Muscle layer of colon (tissue), 2 donors: ENCODE measurements at regions not wholly inside any gene's neighbourhood (a gene's known extent, or its start where the extent isn't known, plus 50 kb on each side); places are given as distances from the start of the nearest gene placed in this dataset.

Source experiments
- H3K27ac ChIP-seq: one replicate; pipeline ENCODE4 v1.7.0; 2013; ENCODE audit warnings: low read depth, mild to moderate bottlenecking, low read length, moderate library complexity
- H3K27me3 ChIP-seq, 2 donors: one replicate each; pipeline ENCODE4 v1.7.0; 2013; ENCODE audit warnings: low read length in 2 of 2, mild to moderate bottlenecking in 2 of 2; ENCODE audit not compliant: insufficient read depth in 2 of 2, control insufficient read depth in 1 of 2
- H3K36me3 ChIP-seq: one replicate; pipeline ENCODE4 v1.7.0; 2013; ENCODE audit warnings: mild to moderate bottlenecking, low read length; ENCODE audit not compliant: insufficient read depth
- H3K4me1 ChIP-seq: one replicate; pipeline ENCODE4 v1.7.0; 2013; ENCODE audit warnings: mild to moderate bottlenecking, low read length; ENCODE audit not compliant: insufficient read depth
- H3K4me3 ChIP-seq, 2 donors: one replicate each; pipeline ENCODE4 v1.7.0; 2013; ENCODE audit warnings: low read length in 2 of 2, low read depth in 1 of 2, mild to moderate bottlenecking in 1 of 2, moderate library complexity in 1 of 2
- H3K9ac ChIP-seq: one replicate; pipeline ENCODE4 v1.7.0; 2013; ENCODE audit warnings: low read length
- H3K9me3 ChIP-seq: one replicate; pipeline ENCODE4 v1.7.0; 2013; ENCODE audit warnings: mild to moderate bottlenecking, low read length
- donor health status: abdominal sarcoma.
- donor health status: Adenocarcinoma of cecum.

DNA sequence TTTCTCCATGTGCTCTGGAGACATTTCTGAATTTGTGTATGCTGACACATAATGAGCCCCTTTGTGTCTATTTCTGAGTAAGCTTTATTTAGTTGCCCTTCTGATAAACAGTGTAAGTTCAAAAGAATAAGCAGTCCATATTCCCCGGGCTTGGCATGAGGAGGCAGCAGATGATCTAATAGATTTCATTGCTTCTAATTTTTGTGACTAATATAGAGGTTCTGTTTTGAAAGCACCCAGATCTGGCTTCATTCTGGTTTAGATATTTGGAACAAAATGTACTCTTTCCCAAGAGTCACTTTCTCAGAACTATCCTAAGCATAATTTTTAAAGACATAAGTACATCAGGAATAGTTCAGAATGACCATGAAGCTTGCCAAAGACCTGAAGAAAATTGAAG, 290.9 kb downstream of the BTG1 start:
- H3K9me3 ChIP-seq = no peaks in the 10 kb centered on the region
- H3K4me3 ChIP-seq = no peak overlapping the region
- no peaks in the 10 kb centered on the region for H3K27me3 ChIP-seq
- no peak overlapping the region for H3K9ac ChIP-seq
- H3K4me1 ChIP-seq = no peaks in the 10 kb centered on the region
- no peak overlapping the region for H3K27ac ChIP-seq
- H3K36me3 ChIP-seq = no peaks in the 10 kb centered on the region

DNA sequence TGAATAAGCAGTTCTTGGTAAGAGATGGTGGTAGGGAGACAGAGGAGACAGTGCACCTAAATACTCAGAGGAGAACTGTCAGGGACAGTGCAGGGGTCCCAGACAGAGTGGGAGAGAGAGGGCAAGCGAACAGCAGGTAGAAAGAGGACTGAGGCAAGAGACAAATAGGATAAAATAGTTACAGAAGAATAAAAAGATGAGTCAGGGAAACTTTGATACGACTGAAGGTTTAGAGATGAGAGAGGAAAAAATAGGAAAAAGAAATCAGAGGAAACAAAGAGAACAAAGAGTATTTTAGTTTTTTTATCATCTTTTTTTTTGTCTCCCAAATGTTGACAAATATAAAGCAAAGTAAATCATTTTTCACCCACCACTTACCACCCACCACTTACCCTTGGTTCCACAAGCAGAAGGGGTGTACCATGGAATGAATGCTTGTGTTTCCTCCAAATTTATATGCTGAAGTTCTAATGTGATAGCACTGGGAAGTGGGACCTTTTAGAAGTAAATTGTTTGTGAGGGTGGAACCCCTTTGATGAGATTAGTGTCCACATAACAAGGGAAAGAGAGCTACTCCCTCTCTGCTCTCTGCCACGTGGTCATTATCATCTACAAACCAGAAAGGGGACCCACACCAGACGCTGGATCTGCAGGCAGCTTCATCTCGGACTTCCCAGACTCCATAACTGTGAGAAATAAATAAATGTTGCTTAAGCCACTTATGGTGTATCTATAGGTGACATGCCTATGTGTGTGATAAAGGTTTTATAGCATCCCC, 292.1 kb downstream of the BTG1 start:
- Histone ChIP-seq H3K9ac (no peak overlapping the region), H3K27ac (no peak overlapping the region), H3K4me3 (no peak overlapping the region), H3K4me1 (no peaks in the 10 kb centered on the region), H3K9me3 (no peaks in the 10 kb centered on the region), H3K27me3 (no peaks in the 10 kb centered on the region), H3K36me3 (no peaks in the 10 kb centered on the region)

DNA sequence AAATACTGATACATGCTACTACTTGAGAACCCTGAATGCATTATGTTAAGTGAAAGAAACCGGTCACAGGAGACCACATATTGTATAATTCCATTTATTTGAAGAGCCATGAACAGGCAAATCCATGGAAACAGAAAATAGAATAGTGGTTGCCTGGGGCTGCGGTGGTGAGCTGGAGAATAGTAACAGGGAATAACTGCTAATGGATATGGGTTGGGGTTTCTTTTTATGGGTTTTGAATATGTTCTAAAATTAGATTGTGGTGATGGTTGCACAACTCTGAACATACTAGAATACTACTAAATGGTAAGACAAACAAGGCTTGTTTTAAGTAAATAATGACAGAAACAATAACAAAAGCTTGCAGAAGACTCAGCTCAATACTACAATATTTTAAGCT, 293.0 kb downstream of the BTG1 start:
- Histone ChIP-seq H3K27me3 (no peaks in the 10 kb centered on the region), H3K9ac (no peak overlapping the region), H3K9me3 (no peaks in the 10 kb centered on the region), H3K36me3 (no peaks in the 10 kb centered on the region), H3K4me1 (no peaks in the 10 kb centered on the region), H3K4me3 (no peak overlapping the region), H3K27ac (no peak overlapping the region)

DNA sequence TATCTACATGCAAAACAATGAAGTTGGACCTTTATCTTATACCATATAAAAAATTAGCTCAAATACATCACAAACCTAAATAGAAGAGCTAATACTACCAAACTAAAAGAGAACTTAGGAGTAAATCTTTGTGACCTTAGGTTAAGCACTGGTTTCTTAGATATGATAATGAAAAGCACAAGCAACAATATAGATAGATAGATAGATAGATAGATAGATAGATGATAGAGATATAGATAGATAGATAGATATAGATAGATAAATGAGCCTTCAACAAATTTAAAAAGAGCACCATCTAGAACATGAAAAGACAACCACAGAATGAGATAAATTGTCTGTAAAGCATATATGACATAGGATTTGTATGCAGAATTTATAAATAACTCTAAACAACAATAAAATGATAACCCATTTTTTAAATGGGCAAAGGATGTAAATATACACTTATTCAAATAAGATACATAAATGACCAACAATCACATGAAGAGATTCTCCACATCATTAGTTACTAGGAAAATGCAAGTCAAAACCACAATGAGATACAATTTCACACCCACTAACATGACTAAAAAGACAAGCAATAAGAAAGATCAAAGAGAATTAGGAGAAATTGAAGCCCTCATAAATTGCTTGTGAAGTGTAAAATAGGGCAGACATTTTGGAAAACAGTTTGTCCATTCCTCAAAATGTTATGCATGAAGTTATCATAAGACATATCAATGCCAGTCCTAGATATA, 293.7 kb downstream of the BTG1 start:
- no peaks in the 10 kb centered on the region for H3K36me3 ChIP-seq
- no peak overlapping the region for H3K4me3 ChIP-seq
- H3K9me3 ChIP-seq = no peaks in the 10 kb centered on the region
- H3K27ac ChIP-seq = no peak overlapping the region
- H3K4me1 ChIP-seq = no peaks in the 10 kb centered on the region
- H3K27me3 ChIP-seq = no peaks in the 10 kb centered on the region
- no peak overlapping the region for H3K9ac ChIP-seq

DNA sequence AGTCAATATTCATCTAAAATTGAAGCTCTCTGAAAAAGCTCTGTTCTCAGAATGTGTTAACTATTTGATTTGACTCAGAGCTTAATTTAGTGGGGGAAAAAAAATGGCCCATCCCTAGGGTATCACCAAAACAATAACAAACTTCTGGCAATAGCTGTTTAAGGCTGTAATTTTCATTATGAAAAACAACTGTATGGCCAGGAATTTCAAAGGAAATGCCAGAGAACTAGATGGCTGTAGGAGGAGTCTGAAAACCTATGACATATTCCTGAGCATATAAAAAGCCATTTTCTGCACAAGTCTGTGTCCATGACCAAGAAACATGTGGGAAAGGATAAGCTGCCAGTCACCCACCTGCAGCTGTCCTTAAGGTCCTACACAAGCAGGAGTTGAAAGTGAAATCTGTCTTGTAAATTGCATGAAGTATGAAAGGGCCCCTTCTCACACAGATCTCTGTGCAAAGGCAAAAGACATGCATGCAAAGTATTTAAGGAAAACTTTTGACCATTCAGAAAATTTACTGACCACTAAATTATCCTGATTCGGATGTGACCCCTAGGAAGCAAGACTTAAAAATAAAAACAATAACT, 299.1 kb downstream of the BTG1 start:
- Histone ChIP-seq H3K4me1 (no peaks in the 10 kb centered on the region), H3K4me3 (no peak overlapping the region), H3K27me3 (no peaks in the 10 kb centered on the region), H3K9ac (no peak overlapping the region), H3K36me3 (no peaks in the 10 kb centered on the region), H3K9me3 (no peaks in the 10 kb centered on the region), H3K27ac (no peak overlapping the region)

DNA sequence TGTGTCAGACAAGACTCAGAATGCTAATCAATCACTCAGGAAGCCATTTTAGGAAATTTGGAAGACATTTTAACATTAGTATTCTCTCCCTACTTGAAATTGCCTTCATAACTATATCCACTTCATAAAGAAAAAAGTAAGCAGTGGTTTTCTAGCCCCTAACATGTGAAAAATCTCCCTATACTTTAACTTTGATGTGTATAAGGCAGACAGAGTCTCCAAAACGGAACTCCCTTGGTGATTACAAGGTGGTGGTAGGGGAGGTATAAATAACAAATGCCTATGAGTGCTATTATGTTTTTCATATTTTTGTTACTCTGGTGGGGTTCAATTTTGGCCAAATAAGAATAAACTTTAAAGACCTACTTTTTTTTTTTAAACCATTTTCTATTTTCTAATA, 300.3 kb downstream of the BTG1 start:
- no peaks in the 10 kb centered on the region for H3K4me1 ChIP-seq
- no peak overlapping the region for H3K9ac ChIP-seq
- no peaks in the 10 kb centered on the region for H3K36me3 ChIP-seq
- no peak overlapping the region for H3K27ac ChIP-seq
- H3K27me3 ChIP-seq = no peaks in the 10 kb centered on the region
- H3K9me3 ChIP-seq = no peaks in the 10 kb centered on the region
- no peak overlapping the region for H3K4me3 ChIP-seq

DNA sequence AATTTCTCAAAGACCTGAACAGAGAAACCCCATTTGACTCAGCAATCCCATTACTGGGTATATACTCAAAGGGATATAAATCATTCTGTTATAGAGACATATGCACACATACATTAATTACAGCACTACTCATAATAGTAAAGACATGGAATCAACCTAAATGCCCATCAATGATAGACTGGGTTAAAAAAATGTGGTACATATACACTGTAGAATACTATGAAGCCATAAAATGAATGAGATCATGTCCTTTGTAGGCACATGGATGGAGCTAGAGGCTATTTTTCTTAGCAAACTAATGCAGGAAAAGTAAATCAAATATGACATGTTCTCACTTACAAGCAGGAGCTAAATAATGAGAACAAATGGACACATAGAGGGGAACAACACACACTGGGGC, 303.8 kb downstream of the BTG1 start:
- Histone ChIP-seq H3K27ac (no peak overlapping the region), H3K4me3 (no peak overlapping the region), H3K27me3 (no peaks in the 10 kb centered on the region), H3K36me3 (no peaks in the 10 kb centered on the region), H3K9ac (no peak overlapping the region), H3K9me3 (no peaks in the 10 kb centered on the region), H3K4me1 (no peaks in the 10 kb centered on the region)

DNA sequence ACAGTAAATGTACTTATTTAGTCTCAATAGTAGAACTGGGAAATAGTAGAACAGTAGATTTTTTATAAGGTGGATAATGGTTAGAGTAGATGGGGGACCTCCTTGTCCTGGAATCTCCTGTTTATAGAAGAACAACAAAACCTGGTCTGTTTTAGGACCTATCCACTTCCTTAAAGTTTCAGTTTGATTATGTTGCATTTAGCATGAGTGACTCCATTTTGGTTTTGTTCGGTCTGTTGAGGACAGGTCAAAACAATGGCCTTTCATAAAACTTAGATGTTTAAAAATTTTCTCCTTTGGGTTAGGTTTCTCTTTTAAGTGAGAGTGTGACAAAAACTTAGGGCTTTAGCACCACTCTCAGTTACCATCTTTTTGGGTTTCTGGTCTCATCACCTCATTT, 308.9 kb downstream of the BTG1 start:
- Histone ChIP-seq H3K4me3 (no peak overlapping the region), H3K27ac (no peak overlapping the region), H3K36me3 (no peaks in the 10 kb centered on the region), H3K27me3 (no peaks in the 10 kb centered on the region), H3K4me1 (no peaks in the 10 kb centered on the region), H3K9me3 (no peaks in the 10 kb centered on the region), H3K9ac (no peak overlapping the region)

DNA sequence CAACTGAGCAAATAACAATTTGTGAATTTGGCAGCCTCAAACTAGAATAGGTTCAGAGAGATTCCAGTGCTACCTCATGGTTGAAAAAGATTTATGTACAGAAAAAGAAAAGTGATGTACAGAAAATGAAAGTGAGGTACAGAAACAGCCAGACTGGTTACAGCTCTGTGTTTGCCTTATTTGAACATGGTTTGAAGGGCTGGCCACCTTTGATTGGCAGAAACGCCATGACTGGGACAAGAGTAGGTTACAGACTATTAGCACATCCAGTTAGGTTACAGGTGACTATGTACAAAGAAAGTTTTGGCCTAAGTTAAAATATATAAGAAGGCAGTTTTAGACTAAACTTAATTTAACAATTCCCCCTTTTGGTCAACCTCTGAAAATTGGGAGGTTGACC, 309.4 kb downstream of the BTG1 start:
- H3K4me1 ChIP-seq = no peaks in the 10 kb centered on the region
- no peaks in the 10 kb centered on the region for H3K36me3 ChIP-seq
- H3K9ac ChIP-seq = no peak overlapping the region
- no peaks in the 10 kb centered on the region for H3K9me3 ChIP-seq
- no peaks in the 10 kb centered on the region for H3K27me3 ChIP-seq
- no peak overlapping the region for H3K27ac ChIP-seq
- no peak overlapping the region for H3K4me3 ChIP-seq

DNA sequence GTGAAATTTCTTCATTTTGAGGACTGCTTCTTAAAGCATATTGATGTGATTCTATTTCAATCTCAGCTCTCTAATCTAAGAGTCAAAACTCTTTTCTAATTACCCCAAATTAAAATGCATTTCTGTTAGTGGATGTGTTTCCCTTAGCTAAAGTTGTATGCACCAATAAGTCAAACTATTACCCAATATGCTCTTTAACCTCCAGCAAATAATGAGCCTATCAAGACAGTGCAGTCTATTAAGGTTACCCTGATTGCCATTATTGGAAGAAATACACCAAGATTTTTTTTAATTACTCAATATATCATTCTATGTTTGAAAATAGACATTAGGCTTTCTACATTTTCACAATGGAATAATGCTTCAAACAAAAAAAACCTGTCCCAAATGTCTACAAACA, 310.0 kb downstream of the BTG1 start:
- no peaks in the 10 kb centered on the region for H3K27me3 ChIP-seq
- H3K9me3 ChIP-seq = no peaks in the 10 kb centered on the region
- no peak overlapping the region for H3K9ac ChIP-seq
- no peaks in the 10 kb centered on the region for H3K36me3 ChIP-seq
- no peaks in the 10 kb centered on the region for H3K4me1 ChIP-seq
- no peak overlapping the region for H3K4me3 ChIP-seq
- no peak overlapping the region for H3K27ac ChIP-seq

DNA sequence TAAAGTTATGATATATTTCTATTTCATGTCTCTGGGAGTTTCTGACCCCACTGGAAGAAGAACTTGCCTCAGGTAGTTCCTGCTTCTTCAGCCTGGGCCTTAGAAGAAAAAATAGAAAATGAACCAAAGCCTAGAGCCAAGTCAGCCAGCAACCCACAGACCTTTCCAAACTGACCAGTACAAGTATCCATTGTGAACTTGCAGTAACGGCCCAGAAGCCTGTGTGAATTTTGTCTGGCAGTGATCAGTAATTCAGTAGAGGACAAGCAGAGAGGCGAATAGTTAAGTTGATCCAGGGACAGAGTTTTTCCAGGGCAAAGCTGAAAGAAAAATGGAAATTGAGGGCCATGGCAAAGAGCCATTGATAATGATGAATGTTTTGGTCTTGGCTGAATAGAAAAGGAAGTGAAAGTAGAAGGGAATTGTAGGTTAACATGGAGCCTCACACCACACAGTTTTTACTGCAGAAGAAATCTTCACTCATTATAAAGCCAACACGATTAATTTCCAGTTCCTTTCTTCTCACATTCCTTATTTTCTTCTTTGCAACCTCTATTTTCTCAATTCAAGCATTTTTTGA, 311.8 kb downstream of the BTG1 start:
- H3K27me3 ChIP-seq = no peaks in the 10 kb centered on the region
- no peaks in the 10 kb centered on the region for H3K9me3 ChIP-seq
- no peak overlapping the region for H3K4me3 ChIP-seq
- no peak overlapping the region for H3K27ac ChIP-seq
- H3K9ac ChIP-seq = no peak overlapping the region
- H3K36me3 ChIP-seq = no peaks in the 10 kb centered on the region
- no peaks in the 10 kb centered on the region for H3K4me1 ChIP-seq
